ENCODE measurements at regions not wholly inside any gene's neighbourhood (a gene's known extent, or its start where the extent isn't known, plus 50 kb on each side); places are given as distances from the start of the nearest gene placed in this dataset.
"Not testable (repeated sequence)": the region's sequence is repeated elsewhere in the genome, so short reads cannot be mapped to it uniquely, and the experiment has no call there.

- H3K4me1 Mint-ChIP-seq (ENCODE audit: low read depth): peaks cover 2% of the 10 kb centered on the region
- H3K9me3 Mint-ChIP-seq (ENCODE audit: low read depth): no peaks in the 10 kb centered on the region
- TF ChIP-seq CTCF (IDR thresholded peaks at IDR 0.05; ENCODE audit: unreplicated experiment): no peak
- H3K4me3 Mint-ChIP-seq (ENCODE audit: low read depth): no peak overlapping the region
- H3K27me3 Mint-ChIP-seq: peaks cover 10% of the 10 kb centered on the region
- H3K36me3 Mint-ChIP-seq (ENCODE audit: insufficient read depth): no peaks in the 10 kb centered on the region
- no peak for DNase-seq (ENCODE audit: low spot score, unreplicated experiment)
- H3K27ac Mint-ChIP-seq: no peak overlapping the region
Observed at GRCh38 chr2:235105821-235106359, 154.1 kb downstream of the SH3BP4 start.

- DNase-seq (ENCODE audit: low spot score, unreplicated experiment): peak; percentile 46
- no peaks in the 10 kb centered on the region for H3K36me3 Mint-ChIP-seq (ENCODE audit: insufficient read depth)
- H3K9me3 Mint-ChIP-seq (ENCODE audit: low read depth): no peaks in the 10 kb centered on the region
- no peak overlapping the region for H3K27ac Mint-ChIP-seq
- peak; percentile 70 for TF ChIP-seq CTCF (IDR thresholded peaks at IDR 0.05; ENCODE audit: unreplicated experiment)
- no peak overlapping the region for H3K4me3 Mint-ChIP-seq (ENCODE audit: low read depth)
- H3K27me3 Mint-ChIP-seq: peaks cover 14% of the 10 kb centered on the region
- H3K4me1 Mint-ChIP-seq (ENCODE audit: low read depth): peaks cover 2% of the 10 kb centered on the region
Observed at GRCh38 chr2:235106874-235107639, 155.2 kb downstream of the SH3BP4 start.

- Mint-ChIP-seq H3K9me3 (ENCODE audit: low read depth) (peaks cover under 1% of the 10 kb centered on the region), H3K36me3 (ENCODE audit: insufficient read depth) (no peaks in the 10 kb centered on the region), H3K4me1 (ENCODE audit: low read depth) (peaks cover 2% of the 10 kb centered on the region), H3K4me3 (ENCODE audit: low read depth) (no peak overlapping the region), H3K27me3 (peaks cover 15% of the 10 kb centered on the region), H3K27ac (no peak overlapping the region)
- TF ChIP-seq CTCF (IDR thresholded peaks at IDR 0.05; ENCODE audit: unreplicated experiment): no peak
- no peak for DNase-seq (ENCODE audit: low spot score, unreplicated experiment)
Observed at GRCh38 chr2:235107640-235107951, 155.8 kb downstream of the SH3BP4 start.

- H3K4me1 Mint-ChIP-seq (ENCODE audit: low read depth); H3K27ac Mint-ChIP-seq; H3K4me3 Mint-ChIP-seq (ENCODE audit: low read depth); DNase-seq (ENCODE audit: low spot score, unreplicated experiment); H3K9me3 Mint-ChIP-seq (ENCODE audit: low read depth); H3K36me3 Mint-ChIP-seq (ENCODE audit: insufficient read depth): not testable (repeated sequence)
- peaks cover 22% of the 10 kb centered on the region for H3K27me3 Mint-ChIP-seq
Observed at GRCh38 chr2:235109561-235109960, 157.7 kb downstream of the SH3BP4 start.

GRCh38 chr2:235112365-235112764 is 160.5 kb downstream of the SH3BP4 start:
- Mint-ChIP-seq H3K27me3 (peaks cover 23% of the 10 kb centered on the region), H3K9me3 (ENCODE audit: low read depth) (peaks cover 4% of the 10 kb centered on the region), H3K4me3 (ENCODE audit: low read depth) (no peak overlapping the region), H3K27ac (no peak overlapping the region), H3K36me3 (ENCODE audit: insufficient read depth) (no peaks in the 10 kb centered on the region), H3K4me1 (ENCODE audit: low read depth) (no peaks in the 10 kb centered on the region)
- TF ChIP-seq CTCF (IDR thresholded peaks at IDR 0.05; ENCODE audit: unreplicated experiment): no peak
- no peak for DNase-seq (ENCODE audit: low spot score, unreplicated experiment)

GRCh38 chr2:235113854-235114253 is 162.0 kb downstream of the SH3BP4 start:
- DNase-seq (ENCODE audit: low spot score, unreplicated experiment): no peak
- Mint-ChIP-seq H3K4me1 (ENCODE audit: low read depth) (no peaks in the 10 kb centered on the region), H3K4me3 (ENCODE audit: low read depth) (no peak overlapping the region), H3K9me3 (ENCODE audit: low read depth) (peaks cover 4% of the 10 kb centered on the region), H3K27ac (no peak overlapping the region), H3K27me3 (peaks cover 23% of the 10 kb centered on the region), H3K36me3 (ENCODE audit: insufficient read depth) (no peaks in the 10 kb centered on the region)
- TF ChIP-seq CTCF (IDR thresholded peaks at IDR 0.05; ENCODE audit: unreplicated experiment): peak; percentile 25
